MM.1S (cell line): ENCODE measurements at regions not wholly inside any gene's neighbourhood (a gene's known extent, or its start where the extent isn't known, plus 50 kb on each side); places are given as distances from the start of the nearest gene placed in this dataset.

Source experiments
- EZH2 ChIP-seq: fragments of 300-600 bp; sonication (generic); optimal IDR thresholded peaks from 2 replicates; pipeline ENCODE3; 2017; ENCODE audit warnings: low read depth, mild to moderate bottlenecking, antibody characterized with exemption, low read length, mixed read lengths
- EZH2phosphoT487 ChIP-seq: fragments of 300-600 bp; sonication (generic); IDR thresholded peaks from 2 replicates; pipeline ENCODE4 v1.6.1; 2018; ENCODE audit warnings: antibody characterized with exemption, low read length
- TF ChIP-seq, protein P1 (sequence below): fragments of 300-600 bp; sonication (generic); IDR thresholded peaks from 2 replicates; pipeline ENCODE4 v1.5.1; 2016; ENCODE audit warnings: antibody characterized with exemption, low read length, mixed read lengths

GRCh38 chr5:96582343-96582742 lies 79.8 kb upstream of the CAST start:
- TF ChIP-seq, protein P1, sequence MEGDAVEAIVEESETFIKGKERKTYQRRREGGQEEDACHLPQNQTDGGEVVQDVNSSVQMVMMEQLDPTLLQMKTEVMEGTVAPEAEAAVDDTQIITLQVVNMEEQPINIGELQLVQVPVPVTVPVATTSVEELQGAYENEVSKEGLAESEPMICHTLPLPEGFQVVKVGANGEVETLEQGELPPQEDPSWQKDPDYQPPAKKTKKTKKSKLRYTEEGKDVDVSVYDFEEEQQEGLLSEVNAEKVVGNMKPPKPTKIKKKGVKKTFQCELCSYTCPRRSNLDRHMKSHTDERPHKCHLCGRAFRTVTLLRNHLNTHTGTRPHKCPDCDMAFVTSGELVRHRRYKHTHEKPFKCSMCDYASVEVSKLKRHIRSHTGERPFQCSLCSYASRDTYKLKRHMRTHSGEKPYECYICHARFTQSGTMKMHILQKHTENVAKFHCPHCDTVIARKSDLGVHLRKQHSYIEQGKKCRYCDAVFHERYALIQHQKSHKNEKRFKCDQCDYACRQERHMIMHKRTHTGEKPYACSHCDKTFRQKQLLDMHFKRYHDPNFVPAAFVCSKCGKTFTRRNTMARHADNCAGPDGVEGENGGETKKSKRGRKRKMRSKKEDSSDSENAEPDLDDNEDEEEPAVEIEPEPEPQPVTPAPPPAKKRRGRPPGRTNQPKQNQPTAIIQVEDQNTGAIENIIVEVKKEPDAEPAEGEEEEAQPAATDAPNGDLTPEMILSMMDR = no peak
- TF ChIP-seq EZH2phosphoT487 (no peak), EZH2 (no peak)
